Stomach (tissue), 8 donors: ENCODE measurements at regions not wholly inside any gene's neighbourhood (a gene's known extent, or its start where the extent isn't known, plus 50 kb on each side); places are given as distances from the start of the nearest gene placed in this dataset.

Experiments
- DNase-seq, 2 donors: peaks; one replicate each; pipeline versions ENCODE4 v3.0.0 to v3.0.0-alpha.2; 2013 to 2019
- H3K27ac ChIP-seq, 5 donors: fragments of 200-600 bp in 4 of 5; sonication (generic) in 4 of 5; one replicate each; pipeline ENCODE4 v1.5.1; 2013 to 2019; ENCODE audit warnings: mild to moderate bottlenecking in 1 of 5, moderate library complexity in 1 of 5
- H3K27me3 ChIP-seq, 3 donors: fragments of 200-600 bp; sonication (generic); one replicate each; pipeline ENCODE4 v1.5.1; 2017 to 2019; ENCODE audit warnings: mixed run types in 1 of 3
- H3K36me3 ChIP-seq, 4 donors: fragments of 200-600 bp; sonication (generic); 1 replicate in 3 of 4; 2 replicates in 1 of 4; pipeline ENCODE4 v1.5.1; 2016 to 2019
- H3K4me1 ChIP-seq, 4 donors: fragments of 200-600 bp; sonication (generic); one replicate each; pipeline ENCODE4 v1.5.1; 2016 to 2019
- H3K4me3 ChIP-seq, 4 donors: fragments of 200-600 bp; sonication (generic) in 3 of 4; one replicate each; pipeline ENCODE4 v1.5.1; 2016 to 2019; ENCODE audit warnings: mild to moderate bottlenecking in 1 of 4
- H3K9me3 ChIP-seq, 4 donors: fragments of 200-600 bp; sonication (generic); one replicate each; pipeline ENCODE4 v1.5.1; 2016 to 2019
- CTCF ChIP-seq, 7 experiments: fragments of 450-650 bp in 4 of 7; fragments of 200-600 bp in 3 of 7; sonication (generic) in 3 of 7; IDR thresholded peaks; one replicate each; pipeline ENCODE4 v1.5.1; 2016 to 2019; ENCODE audit warnings: antibody characterized with exemption in 7 of 7, control low read depth in 2 of 7, mild to moderate bottlenecking in 1 of 7
- EP300 ChIP-seq: sonication (generic); formaldehyde crosslinking; IDR thresholded peaks from one replicate; pipeline ENCODE4 v1.6.1; 2017; ENCODE audit warnings: antibody characterized with exemption
- POLR2A ChIP-seq, 4 donors: fragments of 450-650 bp; IDR thresholded peaks; one replicate each; pipeline ENCODE4 v1.6.1; 2016; ENCODE audit warnings: antibody characterized with exemption in 4 of 4, control low read depth in 2 of 4, mild to moderate bottlenecking in 1 of 4, moderate library complexity in 1 of 4
- POLR2AphosphoS5 ChIP-seq, 3 donors: sonication (generic); formaldehyde crosslinking; IDR thresholded peaks; one replicate each; pipeline ENCODE4 v1.6.1; 2016; ENCODE audit warnings: antibody characterized with exemption in 3 of 3
- WGBS, 5 donors: extraction: QIAGEN DNeasy Blood & Tissue Kit in 3 of 5; methylation state at CpG; one replicate each; pipeline versions ENCODE4 v1.1.5 to v1.1.7; 2013 to 2018; 5-methylcytosine and 5-hydroxymethylcytosine counted together
- intact Hi-C: fragments of 100-400 bp; cut with DNase I; formaldehyde crosslinking; loops from one replicate; pipeline ENCODE4 v1.15.1; 2023; ENCODE audit warnings: low total_unique reads
- donor health status: healthy with polysubstance abuse.
- donor health status: Bipolar disorder and iron deficiency.
- donor health status: healthy.

GRCh38 chr9:110058304-110058953, 149.5 kb downstream of the C9orf152 start:
- intact Hi-C loops: loop anchor here (5.0 kb wide), 1 partner anchor 94 kb away; no protein-coding TSS in a partner anchor
- H3K4me3 ChIP-seq: no peak overlapping the region
- peak in 5 of 7 experiments; percentile 18 to 59 (median 52) for TF ChIP-seq CTCF (IDR thresholded peaks at IDR 0.05)
- TF ChIP-seq EP300: no peak
- H3K27ac ChIP-seq: no peak overlapping the region
- H3K36me3 ChIP-seq: no peaks in the 10 kb centered on the region
- no peaks in the 10 kb centered on the region for H3K27me3 ChIP-seq
- peaks cover 0 to 19% (median 6%) of the 10 kb centered on the region in 4 donors for H3K4me1 ChIP-seq
- WGBS, 5 donors: 24 to 44% (median 30%) methylated on average over 5 of the region's 5 CpGs
- DNase-seq: peak; percentile 50 to 80
- H3K9me3 ChIP-seq: no peaks in the 10 kb centered on the region

- intact Hi-C loops: loop anchor here (5.0 kb wide), 1 partner anchor 93 kb away; no protein-coding TSS in a partner anchor
- no peak for DNase-seq
- 64 to 80% (median 65%) methylated on average over 1 of the region's 1 CpG for WGBS, 5 donors
- Histone ChIP-seq H3K4me1 (peaks cover 0 to 23% (median 8%) of the 10 kb centered on the region in 4 donors), H3K9me3 (no peaks in the 10 kb centered on the region), H3K4me3 (no peak overlapping the region), H3K27ac (no peak overlapping the region), H3K27me3 (no peaks in the 10 kb centered on the region), H3K36me3 (no peaks in the 10 kb centered on the region)
- no peak for TF ChIP-seq POLR2A (IDR thresholded peaks at IDR 0.05)
- no peak for TF ChIP-seq POLR2AphosphoS5 (IDR thresholded peaks at IDR 0.05)
- no peak for TF ChIP-seq CTCF (IDR thresholded peaks at IDR 0.05)
- no peak for TF ChIP-seq EP300
These were observed 148.5 kb downstream of the C9orf152 start for GRCh38 chr9:110059461-110059860.

- Histone ChIP-seq H3K36me3 (no peaks in the 10 kb centered on the region), H3K4me3 (no peak overlapping the region), H3K27me3 (no peaks in the 10 kb centered on the region), H3K27ac (peak overlapping the region in 1 of 5 donors; percentile 26), H3K9me3 (no peaks in the 10 kb centered on the region), H3K4me1 (peaks cover 0 to 42% (median 22%) of the 10 kb centered on the region in 4 donors)
- DNase-seq: no peak
- WGBS, 5 donors: 69 to 87% (median 73%) methylated on average over 5 of the region's 5 CpGs
- intact Hi-C loops: loop anchor here (5.0 kb wide), 1 partner anchor 163 kb away; no protein-coding TSS in a partner anchor
- TF ChIP-seq POLR2AphosphoS5 (IDR thresholded peaks at IDR 0.05): no peak
- TF ChIP-seq CTCF (IDR thresholded peaks at IDR 0.05): no peak
- TF ChIP-seq EP300: no peak
- TF ChIP-seq POLR2A (IDR thresholded peaks at IDR 0.05): no peak
These were observed 143.2 kb downstream of the C9orf152 start for GRCh38 chr9:110064803-110065202.

- no peak for TF ChIP-seq CTCF (IDR thresholded peaks at IDR 0.05)
- no peak for TF ChIP-seq EP300
- TF ChIP-seq POLR2A (IDR thresholded peaks at IDR 0.05): no peak
- no peak for TF ChIP-seq POLR2AphosphoS5 (IDR thresholded peaks at IDR 0.05)
- intact Hi-C loops: no loop called here
- Histone ChIP-seq H3K27me3 (no peaks in the 10 kb centered on the region), H3K36me3 (no peaks in the 10 kb centered on the region), H3K9me3 (no peaks in the 10 kb centered on the region), H3K4me1 (peaks cover 0 to 41% (median 23%) of the 10 kb centered on the region in 4 donors), H3K27ac (peak overlapping the region in 1 of 5 donors; percentile 26), H3K4me3 (no peak overlapping the region)
- WGBS, 5 donors: 83 to 90% (median 87%) methylated on average over 2 of the region's 2 CpGs
- DNase-seq: peak in 1 of 2 donors; percentile 31
These were observed 142.4 kb downstream of the C9orf152 start for GRCh38 chr9:110065532-110065931.
